ENCODE measurements at regions not wholly inside any gene's neighbourhood (a gene's known extent, or its start where the extent isn't known, plus 50 kb on each side); places are given as distances from the start of the nearest gene placed in this dataset.

DNA sequence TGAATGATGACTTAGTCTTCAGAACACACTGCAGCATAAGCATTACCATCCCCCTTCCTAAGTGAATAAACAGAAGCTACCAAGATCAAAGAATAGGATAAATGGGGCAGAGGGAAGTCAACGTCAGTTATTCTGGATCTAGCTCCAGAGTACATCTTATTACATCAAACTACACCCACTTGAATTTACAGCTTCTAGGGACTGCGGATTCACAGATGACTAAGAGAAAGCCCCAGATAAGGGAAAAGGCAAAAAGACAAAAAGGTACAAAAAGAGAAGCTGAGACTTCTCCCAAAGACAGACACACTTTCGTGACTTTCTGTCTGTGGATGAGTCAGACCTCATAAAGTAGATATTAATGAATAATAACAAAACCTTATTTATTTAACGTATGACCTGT, 457.9 kb upstream of the BRINP1 start:
- no peaks in the 10 kb centered on the region for H3K9me3 Mint-ChIP-seq
- Histone ChIP-seq H3K56ac (ENCODE audit: insufficient read length, low read depth, low read length) (no peak overlapping the region), H4K5ac (ENCODE audit: insufficient read length, low read depth, low read length) (no peak overlapping the region), H3K27ac (ENCODE audit: insufficient read length, low read depth, low read length) (no peak overlapping the region), H3K27me3 (ENCODE audit: insufficient read depth, low read length) (no peaks in the 10 kb centered on the region), H4K91ac (ENCODE audit: insufficient read length, low read depth, low read length) (no peak overlapping the region), H3K23ac (ENCODE audit: insufficient read length, low read depth, low read length) (no peak overlapping the region), H2BK5ac (ENCODE audit: insufficient read length, low read length) (no peak overlapping the region), H3K18ac (ENCODE audit: insufficient read length, low read depth, low read length) (no peak overlapping the region), H3T11ph (ENCODE audit: low read length) (no peak overlapping the region), H2BK120ac (ENCODE audit: low read depth, low read length, poor library complexity, severe bottlenecking) (no peak overlapping the region), H3K9me3 (ENCODE audit: control insufficient read depth, low read depth, low read length) (no peaks in the 10 kb centered on the region), H3K4me1 (ENCODE audit: insufficient read depth, low read length) (no peaks in the 10 kb centered on the region), H2BK12ac (ENCODE audit: insufficient read length, low read depth, low read length) (no peak overlapping the region), H3K79me2 (ENCODE audit: insufficient read depth, low read length) (no peaks in the 10 kb centered on the region), H3K4ac (ENCODE audit: low read depth, low read length) (no peak overlapping the region), H3K4me2 (ENCODE audit: insufficient read depth, insufficient read length, low read length) (no peak overlapping the region), H2AK5ac (ENCODE audit: insufficient read length, low read length) (no peak overlapping the region), H3K14ac (ENCODE audit: insufficient read depth, low read length) (no peak overlapping the region), H4K20me1 (ENCODE audit: control insufficient read depth, insufficient read depth, insufficient read length) (no peaks in the 10 kb centered on the region), H3K23me2 (ENCODE audit: insufficient read length, low read depth, low read length, poor library complexity, severe bottlenecking) (no peaks in the 10 kb centered on the region), H2AFZ (ENCODE audit: low read length) (no peak overlapping the region), H2BK20ac (ENCODE audit: low read depth, low read length, poor library complexity, severe bottlenecking) (no peak overlapping the region), H3K79me1 (ENCODE audit: insufficient read depth, low read depth, low read length, poor library complexity, severe bottlenecking) (no peaks in the 10 kb centered on the region), H4K8ac (replicated peaks; ENCODE audit: insufficient read length, low read depth, low read length) (no peak overlapping the region), H2BK15ac (ENCODE audit: low read depth, low read length) (no peak overlapping the region), H3K9ac (ENCODE audit: extremely low read depth, insufficient read length, low read length) (no peak overlapping the region)
- H3K4me3 Mint-ChIP-seq, result no peak overlapping the region
- no peaks in the 10 kb centered on the region for H3K36me3 Mint-ChIP-seq (ENCODE audit: insufficient read depth in 1 of 3, low read depth in 3 of 3)
- H3K27me3 Mint-ChIP-seq (ENCODE audit: low read depth), result no peaks in the 10 kb centered on the region; the same call in 1 of the 2 replicates
- TF ChIP-seq CTCF (conservative IDR thresholded peaks at IDR 0.05), result no peak
- no peaks in the 10 kb centered on the region for H3K4me1 Mint-ChIP-seq
- WGBS (ENCODE audit: extremely low coverage, insufficient read length, low lambda C conversion rate), result no CpG with 5 or more reads among the region's 4 CpGs
- no peak overlapping the region for H3K27ac Mint-ChIP-seq
- DNase-seq, result no peak

Measured in H9 (cell line).